Activated CD4-positive, CD25-positive, alpha-beta regulatory T cell treated with anti-CD3 and anti-CD28 coated beads, Interleukin-2, amount 50 U/mL, for 16 hours (primary cell): ENCODE measurements at regions not wholly inside any gene's neighbourhood (a gene's known extent, or its start where the extent isn't known, plus 50 kb on each side); places are given as distances from the start of the nearest gene placed in this dataset.

Experiments
- DNase-seq: peaks from one replicate; pipeline ENCODE4 v3.0.0-alpha.2; 2020; ENCODE audit warnings: low read depth, low spot score

- no peak for DNase-seq
These were observed 880.4 kb downstream of the HACE1 start for GRCh38 chr6:103979308-103979707.

DNA sequence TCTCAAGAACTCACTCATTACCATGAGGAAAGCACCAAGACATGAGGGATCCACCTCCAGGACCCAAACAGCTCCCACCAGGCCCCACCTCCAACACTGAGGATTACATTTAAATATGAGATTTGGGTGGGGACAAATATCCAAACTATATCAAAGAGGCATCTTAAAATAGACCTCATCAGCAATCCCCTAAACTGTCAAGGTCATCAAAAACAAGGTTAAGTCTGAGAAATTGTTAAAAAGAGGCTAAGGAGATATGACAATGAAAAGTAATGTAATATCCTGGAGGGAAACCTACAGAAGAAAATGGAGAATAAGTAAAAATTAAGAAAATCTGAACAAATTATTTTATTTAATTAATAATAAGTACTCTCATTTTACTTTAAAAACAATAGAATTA, 922.3 kb downstream of the HACE1 start:
- no peak for DNase-seq

- no peak for DNase-seq
These were observed 934.4 kb downstream of the HACE1 start for GRCh38 chr6:103925317-103925716.

DNA sequence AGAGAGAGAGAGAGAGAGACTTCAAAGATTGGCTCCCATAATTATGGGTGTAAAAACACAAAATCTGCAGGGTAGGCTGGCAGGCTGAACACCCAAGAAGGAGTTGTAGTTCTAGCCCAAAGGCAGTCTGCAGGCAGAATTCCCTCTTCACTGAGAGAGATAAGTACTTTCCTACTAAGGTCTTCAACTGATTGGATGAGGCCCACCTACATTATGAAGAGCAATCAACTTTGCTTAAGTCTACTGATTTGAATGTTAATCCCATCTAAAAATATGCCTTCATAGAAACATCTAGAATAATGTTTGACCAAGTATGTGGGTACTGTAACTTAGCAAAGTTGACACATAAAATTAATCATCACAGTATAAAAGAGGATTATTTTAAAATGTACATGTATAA, 949.7 kb downstream of the HACE1 start:
- no peak for DNase-seq

DNA sequence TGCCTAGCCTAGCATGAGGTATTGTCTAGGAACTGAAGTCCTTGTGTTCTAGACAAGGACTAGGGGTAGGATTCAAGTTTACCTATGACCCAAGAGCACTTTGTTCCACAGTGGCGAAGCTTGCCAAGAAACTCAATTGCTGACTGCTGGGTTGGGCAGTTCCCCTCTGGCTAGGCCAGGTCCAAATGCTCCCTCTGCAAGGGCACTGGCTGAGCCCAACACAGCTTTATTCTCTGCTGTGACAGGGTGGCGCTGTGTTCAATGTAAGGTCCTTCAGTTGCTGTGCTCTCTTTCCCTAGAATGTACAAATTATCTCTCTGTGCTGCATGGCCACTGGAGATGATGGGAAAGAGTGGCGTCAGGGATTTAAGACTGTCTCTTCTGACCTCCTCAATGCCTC, 950.8 kb downstream of the HACE1 start:
- no peak for DNase-seq

DNA sequence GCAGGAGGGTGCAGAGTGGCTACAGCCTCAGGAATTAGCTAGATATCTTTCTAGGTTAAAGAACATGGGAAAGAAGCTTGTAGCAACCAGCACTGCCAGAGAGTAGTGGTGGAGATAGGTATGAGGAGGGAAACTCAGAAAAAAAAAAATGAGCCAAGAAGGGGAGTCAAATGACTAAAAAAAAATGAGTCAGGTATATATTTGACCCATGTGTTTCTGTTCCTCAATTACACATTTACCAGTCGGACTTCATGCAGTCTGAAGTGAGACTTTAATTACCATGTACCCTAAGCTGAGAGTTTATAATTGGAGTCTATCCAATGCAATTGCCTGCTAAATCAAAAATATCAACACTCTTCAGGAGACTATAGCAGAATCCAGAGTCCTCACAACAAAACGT, 964.6 kb downstream of the HACE1 start:
- no peak for DNase-seq

DNA sequence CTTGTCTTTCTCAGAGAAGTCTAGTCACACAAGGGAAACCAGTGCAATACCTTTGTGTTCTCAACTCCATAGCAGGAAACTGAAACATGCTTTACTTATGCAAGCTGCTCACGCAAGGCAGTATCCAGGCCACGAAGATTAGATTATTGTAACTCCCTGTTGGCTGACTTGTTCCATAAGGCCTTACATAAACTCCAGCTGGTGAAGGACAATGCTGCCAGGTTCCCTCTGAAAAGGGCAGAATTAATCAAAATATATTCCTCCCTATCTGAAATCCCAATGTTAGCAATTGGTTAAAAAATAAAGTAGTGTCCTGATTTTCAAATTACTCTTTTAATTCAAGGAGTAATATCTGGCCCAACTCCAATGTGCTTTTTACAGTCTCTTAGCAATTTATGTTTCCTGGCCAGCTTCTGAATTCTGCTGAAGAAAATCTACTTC, 966.6 kb downstream of the HACE1 start:
- no peak for DNase-seq

DNA sequence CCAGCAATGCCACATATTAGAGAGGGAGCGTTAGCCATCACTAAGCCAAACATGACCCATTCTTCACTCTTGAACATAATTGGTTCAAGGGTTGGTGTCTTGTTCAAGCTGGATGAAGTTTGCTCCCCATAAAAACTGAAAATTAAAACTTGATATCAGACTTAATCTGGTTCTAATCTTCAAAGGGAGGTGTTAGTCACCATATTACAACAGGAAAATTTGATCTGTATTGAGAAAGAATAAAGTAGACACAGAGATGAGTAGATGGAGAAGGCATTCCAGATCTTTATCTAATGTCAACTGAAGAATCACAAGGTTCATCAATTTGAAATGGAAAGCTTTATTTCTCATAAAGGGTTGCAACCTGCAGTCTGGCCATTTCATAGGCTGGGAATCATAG, 972.8 kb downstream of the HACE1 start:
- no peak for DNase-seq

- DNase-seq = no peak
These were observed 974.3 kb downstream of the HACE1 start for GRCh38 chr6:103885446-103885845.

GRCh38 chr6:103879800-103880199, 979.9 kb downstream of the HACE1 start:
- no peak for DNase-seq

GRCh38 chr6:103875221-103875620, 984.5 kb downstream of the HACE1 start:
- no peak for DNase-seq

DNA sequence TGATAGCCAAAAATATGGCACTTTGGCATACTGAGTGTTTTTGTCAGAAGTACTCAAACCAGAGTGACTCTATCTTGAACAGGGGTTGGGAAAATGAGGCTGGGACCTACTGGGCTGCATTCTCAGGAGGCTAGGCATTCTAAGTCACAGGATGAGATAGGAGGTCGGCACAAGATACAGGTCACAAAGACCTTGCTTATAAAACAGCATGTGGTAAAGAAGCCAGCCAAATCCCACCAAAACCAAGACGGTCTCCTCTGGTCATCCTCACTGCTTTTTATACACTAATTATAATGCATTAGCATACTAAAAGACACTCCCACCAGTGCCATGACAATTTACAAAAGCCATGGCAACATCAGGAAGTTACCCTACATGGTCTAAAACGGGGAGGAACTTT, 985.1 kb downstream of the HACE1 start:
- DNase-seq = no peak

GRCh38 chr6:103872678-103873077, 987.0 kb downstream of the HACE1 start:
- DNase-seq = no peak

DNA sequence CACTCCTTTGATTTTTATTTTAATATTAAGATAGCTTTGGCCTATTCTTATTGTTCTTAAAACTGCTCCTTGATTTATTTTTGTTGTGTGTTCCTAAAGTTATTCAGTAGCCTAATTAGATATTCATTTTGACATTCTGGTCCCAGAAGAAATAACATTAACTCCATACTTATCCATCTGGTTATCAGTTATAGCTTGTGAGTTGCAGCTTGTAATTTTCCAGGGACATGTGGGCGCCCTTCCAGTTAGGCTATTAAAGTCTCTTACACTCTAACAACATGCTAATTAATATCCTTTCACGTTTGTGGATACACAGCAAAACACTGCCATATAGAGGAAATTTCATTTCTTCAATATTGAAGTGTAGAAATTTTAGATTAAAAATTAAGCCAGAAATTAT, 987.5 kb downstream of the HACE1 start:
- DNase-seq = no peak

- no peak for DNase-seq
These were observed 988.7 kb downstream of the HACE1 start for GRCh38 chr6:103870970-103871369.

DNA sequence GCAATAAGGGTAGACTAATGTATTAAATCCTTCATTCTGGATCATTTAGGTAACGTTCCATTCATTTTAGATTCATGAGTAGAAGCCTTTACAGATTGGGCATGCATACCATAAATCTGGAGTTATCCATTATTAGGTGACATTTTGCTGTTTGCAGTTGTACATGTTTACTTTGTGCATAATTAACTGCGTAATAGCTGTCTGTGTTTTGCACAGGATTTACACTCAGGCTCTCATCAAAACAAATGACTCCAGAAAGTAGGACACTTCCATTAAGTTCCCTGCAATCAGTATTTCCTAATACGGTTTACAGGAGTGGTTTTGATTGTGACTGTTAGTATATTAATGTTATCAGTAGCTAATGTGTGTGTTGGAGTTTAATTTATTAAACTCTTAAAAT, 997.4 kb downstream of the HACE1 start:
- no peak for DNase-seq

DNA sequence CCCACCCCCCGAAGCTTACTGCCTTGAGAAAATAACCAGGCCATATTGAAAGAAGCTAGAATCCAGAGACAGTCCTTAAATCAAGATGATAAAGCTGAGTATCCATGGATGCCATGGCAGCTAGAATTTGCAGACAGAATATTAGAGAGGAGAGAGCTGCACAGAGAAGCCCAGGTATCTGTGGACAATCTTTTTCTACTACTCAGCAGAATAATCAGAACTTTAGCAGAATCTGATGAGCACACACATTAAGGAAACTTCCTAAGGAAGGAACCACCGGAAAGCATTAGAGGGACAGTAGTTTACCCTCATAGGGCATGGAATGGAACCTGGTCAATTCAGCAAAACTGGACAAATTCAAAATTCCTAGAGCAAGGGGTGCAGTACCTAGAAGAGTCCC, 1001.7 kb downstream of the HACE1 start:
- DNase-seq = no peak

- no peak for DNase-seq
These were observed 1004.0 kb downstream of the HACE1 start for GRCh38 chr6:103855750-103856149.

DNA sequence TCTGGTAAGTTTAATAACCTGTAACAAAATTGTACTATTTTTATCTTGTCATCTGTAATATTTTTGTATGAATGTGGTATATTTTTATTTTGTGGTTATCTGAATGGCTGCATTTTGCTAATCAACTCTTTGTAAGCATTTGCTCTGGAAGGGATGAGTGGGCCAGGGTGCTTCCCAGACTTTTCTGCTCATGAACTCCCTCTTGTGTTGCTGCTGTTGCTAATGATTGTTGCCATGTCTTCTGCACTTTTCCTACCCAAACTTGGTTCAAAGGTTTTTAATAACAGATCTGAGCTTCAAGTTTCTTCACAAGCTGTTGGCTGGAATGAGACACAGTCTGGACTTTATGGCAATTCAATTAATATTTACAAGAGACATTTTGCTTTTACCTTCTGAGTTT, 1005.7 kb downstream of the HACE1 start:
- no peak for DNase-seq

GRCh38 chr6:103838457-103838856, 1021.3 kb downstream of the HACE1 start:
- no peak for DNase-seq

- DNase-seq = no peak
These were observed 1033.5 kb downstream of the HACE1 start for GRCh38 chr6:103826209-103826608.

DNA sequence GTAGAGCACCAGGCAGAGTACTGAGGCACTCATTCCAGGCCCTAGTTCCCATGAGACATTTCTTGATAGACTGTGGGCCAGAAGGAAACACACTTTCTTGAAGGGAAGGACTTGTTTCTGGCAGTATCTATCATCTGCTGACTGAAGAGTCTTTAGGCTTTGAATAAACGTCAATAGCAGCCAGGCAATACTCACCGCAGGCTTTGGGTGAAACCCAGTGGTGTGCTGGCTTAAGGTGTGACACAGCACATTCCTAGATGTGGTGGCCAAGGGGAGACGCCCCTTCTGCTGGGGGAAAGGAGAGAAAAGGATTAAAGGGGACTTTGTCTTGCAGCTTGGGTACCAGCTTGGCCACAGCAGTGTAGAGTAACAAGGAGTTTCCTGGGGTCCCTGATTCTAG, 1039.6 kb downstream of the HACE1 start:
- no peak for DNase-seq

DNA sequence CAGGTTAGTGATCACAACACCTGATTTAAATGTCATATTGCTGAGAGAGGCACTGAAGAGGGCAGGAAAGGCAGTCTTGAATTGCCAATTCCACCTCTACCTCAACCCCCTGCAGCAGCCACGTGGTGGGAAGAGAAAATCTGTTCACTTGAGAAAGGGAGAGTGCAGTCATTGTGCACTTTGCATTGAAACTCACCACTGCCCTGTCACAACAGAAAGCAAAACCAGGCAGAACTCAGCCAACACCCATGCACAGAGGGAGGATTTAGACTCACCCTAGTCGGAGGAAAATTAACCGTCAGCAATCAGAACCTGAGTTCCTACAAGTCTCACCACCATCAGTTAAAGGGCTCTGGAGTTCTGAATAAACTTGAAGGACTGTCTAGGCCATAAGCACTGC, 1040.2 kb downstream of the HACE1 start:
- no peak for DNase-seq

- DNase-seq = no peak
These were observed 1046.7 kb downstream of the HACE1 start for GRCh38 chr6:103812970-103813369.
